BLaER1 (cell line): ENCODE measurements at regions not wholly inside any gene's neighbourhood (a gene's known extent, or its start where the extent isn't known, plus 50 kb on each side); places are given as distances from the start of the nearest gene placed in this dataset.
"Not testable (repeated sequence)": the region's sequence is repeated elsewhere in the genome, so short reads cannot be mapped to it uniquely, and the experiment has no call there.

ENCODE experiments used
- H3K27ac ChIP-seq: shearing (Covaris generic); formaldehyde crosslinking; 2 replicates; pipeline ENCODE4 v1.8.1; 2022
- H3K27me3 ChIP-seq: shearing (Covaris generic); formaldehyde crosslinking; 2 replicates; pipeline ENCODE4 v1.8.1; 2022
- H3K36me3 ChIP-seq: shearing (Covaris generic); formaldehyde crosslinking; 2 replicates; pipeline ENCODE4 v1.8.1; 2022
- H3K4me1 ChIP-seq: shearing (Covaris generic); formaldehyde crosslinking; 2 replicates; pipeline ENCODE4 v1.8.1; 2022
- H3K4me2 ChIP-seq: shearing (Covaris generic); formaldehyde crosslinking; 2 replicates; pipeline ENCODE4 v1.8.1; 2022
- H3K4me3 ChIP-seq: shearing (Covaris generic); formaldehyde crosslinking; 2 replicates; pipeline ENCODE4 v1.8.1; 2022
- H3K9ac ChIP-seq: shearing (Covaris generic); formaldehyde crosslinking; 2 replicates; pipeline ENCODE4 v1.8.1; 2022
- H3K9me3 ChIP-seq: shearing (Covaris generic); formaldehyde crosslinking; 2 replicates; pipeline ENCODE4 v1.8.1; 2022
- H4K20me1 ChIP-seq: shearing (Covaris generic); formaldehyde crosslinking; 2 replicates; pipeline ENCODE4 v1.8.1; 2022

- not testable (repeated sequence) for H3K9me3 ChIP-seq, H3K36me3 ChIP-seq, H3K4me3 ChIP-seq, H3K4me2 ChIP-seq, H3K27me3 ChIP-seq, H3K9ac ChIP-seq, H4K20me1 ChIP-seq, H3K4me1 ChIP-seq, H3K27ac ChIP-seq
Measured at GRCh38 chr1:83272484-83272883, 726.4 kb downstream of the TTLL7 start.

GRCh38 chr1:83271834-83272233 is 727.1 kb downstream of the TTLL7 start:
- H3K27me3 ChIP-seq, H3K9ac ChIP-seq, H3K4me2 ChIP-seq, H3K4me1 ChIP-seq, H3K4me3 ChIP-seq, H3K9me3 ChIP-seq, H3K27ac ChIP-seq, H4K20me1 ChIP-seq, H3K36me3 ChIP-seq: not testable (repeated sequence)

- not testable (repeated sequence) for H3K27ac ChIP-seq, H3K9ac ChIP-seq, H3K27me3 ChIP-seq, H3K4me2 ChIP-seq, H3K9me3 ChIP-seq, H3K4me1 ChIP-seq, H3K4me3 ChIP-seq, H4K20me1 ChIP-seq, H3K36me3 ChIP-seq
Measured at GRCh38 chr1:83270801-83271200, 728.1 kb downstream of the TTLL7 start.

- H3K36me3 ChIP-seq, H3K4me2 ChIP-seq, H3K9me3 ChIP-seq, H3K27me3 ChIP-seq, H3K27ac ChIP-seq, H4K20me1 ChIP-seq, H3K9ac ChIP-seq, H3K4me3 ChIP-seq, H3K4me1 ChIP-seq: not testable (repeated sequence)
Measured at GRCh38 chr1:83263808-83264207, 735.1 kb downstream of the TTLL7 start.

- peaks cover 11% of the 10 kb centered on the region for H3K9me3 ChIP-seq
- H3K4me1 ChIP-seq, H3K9ac ChIP-seq, H4K20me1 ChIP-seq, H3K4me3 ChIP-seq, H3K27ac ChIP-seq, H3K4me2 ChIP-seq, H3K27me3 ChIP-seq, H3K36me3 ChIP-seq: not testable (repeated sequence)
Measured at GRCh38 chr1:83251687-83252086, 747.2 kb downstream of the TTLL7 start.

- not testable (repeated sequence) for H3K36me3 ChIP-seq, H3K9me3 ChIP-seq, H4K20me1 ChIP-seq, H3K27ac ChIP-seq, H3K4me2 ChIP-seq, H3K27me3 ChIP-seq, H3K4me3 ChIP-seq, H3K4me1 ChIP-seq, H3K9ac ChIP-seq
Measured at GRCh38 chr1:83246780-83247179, 752.2 kb downstream of the TTLL7 start.

GRCh38 chr1:83244832-83245231 is 754.1 kb downstream of the TTLL7 start:
- H3K9ac ChIP-seq, H3K27ac ChIP-seq, H3K36me3 ChIP-seq: not testable (repeated sequence)

GRCh38 chr1:83239568-83239967 is 759.4 kb downstream of the TTLL7 start:
- H3K36me3 ChIP-seq, H3K4me1 ChIP-seq, H3K4me3 ChIP-seq, H3K27me3 ChIP-seq, H3K9ac ChIP-seq, H3K27ac ChIP-seq, H3K9me3 ChIP-seq, H3K4me2 ChIP-seq, H4K20me1 ChIP-seq: not testable (repeated sequence)

More at GRCh38 chr1:83244832-83245231, 754.1 kb downstream of the TTLL7 start:
- not testable (repeated sequence) for H3K27me3 ChIP-seq, H3K9me3 ChIP-seq, H3K4me3 ChIP-seq, H3K4me2 ChIP-seq, H3K4me1 ChIP-seq, H4K20me1 ChIP-seq

GRCh38 chr1:83238654-83239053 is 760.3 kb downstream of the TTLL7 start:
- H3K36me3 ChIP-seq, H3K9me3 ChIP-seq, H3K4me3 ChIP-seq, H4K20me1 ChIP-seq, H3K4me1 ChIP-seq, H3K9ac ChIP-seq, H3K4me2 ChIP-seq, H3K27me3 ChIP-seq, H3K27ac ChIP-seq: not testable (repeated sequence)

GRCh38 chr1:83219788-83220187 is 779.1 kb downstream of the TTLL7 start:
- not testable (repeated sequence) for H3K9ac ChIP-seq, H3K27ac ChIP-seq, H3K9me3 ChIP-seq, H4K20me1 ChIP-seq, H3K4me2 ChIP-seq, H3K4me1 ChIP-seq, H3K36me3 ChIP-seq, H3K27me3 ChIP-seq, H3K4me3 ChIP-seq

GRCh38 chr1:83218036-83218716 is 780.8 kb downstream of the TTLL7 start:
- H3K27ac ChIP-seq: not testable (repeated sequence)

GRCh38 chr1:83214317-83214716 is 784.6 kb downstream of the TTLL7 start:
- H3K9me3 ChIP-seq, H3K9ac ChIP-seq, H3K27ac ChIP-seq, H3K4me2 ChIP-seq, H3K4me3 ChIP-seq, H3K4me1 ChIP-seq, H4K20me1 ChIP-seq, H3K36me3 ChIP-seq, H3K27me3 ChIP-seq: not testable (repeated sequence)

More at GRCh38 chr1:83218036-83218716, 780.8 kb downstream of the TTLL7 start:
- not testable (repeated sequence) for H3K27me3 ChIP-seq, H3K9ac ChIP-seq, H3K4me2 ChIP-seq, H4K20me1 ChIP-seq, H3K9me3 ChIP-seq, H3K4me3 ChIP-seq, H3K36me3 ChIP-seq, H3K4me1 ChIP-seq

GRCh38 chr1:83213648-83214047 is 785.3 kb downstream of the TTLL7 start:
- not testable (repeated sequence) for H3K9me3 ChIP-seq

GRCh38 chr1:83212033-83212432 is 786.9 kb downstream of the TTLL7 start:
- not testable (repeated sequence) for H3K27me3 ChIP-seq, H3K9me3 ChIP-seq, H3K27ac ChIP-seq, H3K4me2 ChIP-seq, H3K36me3 ChIP-seq, H3K9ac ChIP-seq, H3K4me3 ChIP-seq, H4K20me1 ChIP-seq, H3K4me1 ChIP-seq

More at GRCh38 chr1:83213648-83214047, 785.3 kb downstream of the TTLL7 start:
- not testable (repeated sequence) for H3K4me3 ChIP-seq, H4K20me1 ChIP-seq, H3K36me3 ChIP-seq, H3K9ac ChIP-seq, H3K27ac ChIP-seq, H3K4me2 ChIP-seq, H3K27me3 ChIP-seq, H3K4me1 ChIP-seq

GRCh38 chr1:83208540-83208939 is 790.4 kb downstream of the TTLL7 start:
- H3K4me3 ChIP-seq, H4K20me1 ChIP-seq, H3K9me3 ChIP-seq, H3K4me1 ChIP-seq, H3K36me3 ChIP-seq, H3K9ac ChIP-seq, H3K27ac ChIP-seq, H3K27me3 ChIP-seq, H3K4me2 ChIP-seq: not testable (repeated sequence)
